HepG2 (cell line): ENCODE measurements at regions not wholly inside any gene's neighbourhood (a gene's known extent, or its start where the extent isn't known, plus 50 kb on each side); places are given as distances from the start of the nearest gene placed in this dataset.

Source experiments
- ATAC-seq: fragments of 200-7000 bp; cut with Tn5 transposase; 3 replicates; pipeline ENCODE4 v1.9.1; 2020; ENCODE audit warnings: mild to moderate bottlenecking, moderate library complexity
- BruUV-seq: library from RNA; stranded (reverse); fragments of 400-500 nt; replicated peaks from 2 replicates; lab custom pipeline; 2021; lab: Mats Ljungman, UMichigan
- CTCF ChIA-PET: fragments of 300-600 bp; formaldehyde crosslinking; extraction: SDS; loops from one replicate; lab custom pipeline; 2021; ENCODE audit warnings: low total read pairs, inconsistent platforms, low intra/inter-chr PET ratio; lab: Yijun Ruan, JAX
- POLR2A ChIA-PET: fragments of 350-600 bp; sonication (Branson Sonifier 250); formaldehyde crosslinking; loops from one replicate; lab custom pipeline; 2020; ENCODE audit warnings: antibody characterized with exemption, inconsistent platforms; lab: Yijun Ruan, JAX
- DNase-seq: peaks from one replicate; pipeline ENCODE4 v3.0.0-alpha.2; 2015; ENCODE audit warnings: low spot score
- FAIRE-seq: peaks from 3 replicates; lab custom pipeline; 2011; peaks lifted over from hg19 to GRCh38; lab: Jason Lieb, UNC
- H2AFZ ChIP-seq: one replicate; pipeline ENCODE4 v1.6.1; 2011; ENCODE audit warnings: low read length, inconsistent platforms
- H3K27ac ChIP-seq: fragments of 300-600 bp; 3 replicates; pipeline ENCODE4 v1.8.0; 2011; ENCODE audit warnings: mixed run types, mild to moderate bottlenecking, mixed read lengths, low read length, inconsistent platforms; ENCODE audit not compliant: insufficient read depth; ENCODE audit errors: extremely low read length
- H3K27me3 ChIP-seq, 2 experiments: fragments of 200-600 bp in 1 of 2; 2 replicates in 1 of 2; 3 replicates in 1 of 2; pipeline versions ENCODE4 v1.6.0 to v1.8.0; 2011; ENCODE audit warnings: low read length in 2 of 2, mild to moderate bottlenecking in 2 of 2, moderate library complexity in 2 of 2, inconsistent platforms in 1 of 2; ENCODE audit not compliant: insufficient read depth in 2 of 2, control insufficient read depth in 1 of 2
- H3K36me3 ChIP-seq, 2 experiments: fragments of 200-600 bp in 1 of 2; replicated peaks in 1 of 2; 2 replicates in 1 of 2; 3 replicates in 1 of 2; pipeline versions ENCODE4 v1.5.1 to v1.8.0; 2011; ENCODE audit warnings: low read length in 2 of 2, inconsistent platforms in 1 of 2; ENCODE audit not compliant: insufficient read depth in 2 of 2, control insufficient read depth in 1 of 2
- H3K4me1 ChIP-seq: 2 replicates; pipeline ENCODE4 v1.5.1; 2012; ENCODE audit warnings: low read length, inconsistent platforms; ENCODE audit not compliant: insufficient read depth
- H3K4me2 ChIP-seq: 2 replicates; pipeline ENCODE4 v1.6.0; 2011; ENCODE audit warnings: low read depth, low read length, inconsistent platforms
- H3K4me3 ChIP-seq, 3 experiments: fragments of 200-600 bp in 1 of 3; sonication (generic), shearing (Covaris generic) in 1 of 3; replicated peaks in 1 of 3; 2 replicates each; pipeline ENCODE4 v1.5.1; 2011 to 2016; ENCODE audit warnings: low read length in 3 of 3, inconsistent platforms in 2 of 3, low read depth in 2 of 3, mild to moderate bottlenecking in 2 of 3, control low read depth in 1 of 3, mixed read lengths in 1 of 3; ENCODE audit not compliant: insufficient read depth in 1 of 3
- H3K79me2 ChIP-seq: one replicate; pipeline ENCODE4 v1.6.1; 2011; ENCODE audit warnings: low read length, inconsistent platforms; ENCODE audit not compliant: insufficient read depth
- H3K9ac ChIP-seq: 2 replicates; pipeline ENCODE4 v1.6.0; 2011; ENCODE audit warnings: mild to moderate bottlenecking, low read depth, low read length, inconsistent platforms; ENCODE audit not compliant: insufficient read depth
- H3K9me3 ChIP-seq: 2 replicates; pipeline ENCODE4 v1.5.1; 2012; ENCODE audit warnings: mild to moderate bottlenecking, low read length
- H4K20me1 ChIP-seq: 2 replicates; pipeline ENCODE4 v1.6.0; 2011; ENCODE audit warnings: inconsistent platforms, mild to moderate bottlenecking, low read length, moderate library complexity; ENCODE audit not compliant: insufficient read depth
- CBX5 ChIP-seq: sonication (generic); formaldehyde crosslinking; IDR thresholded peaks from 2 replicates; pipeline ENCODE4 v1.4.0; 2020; ENCODE audit warnings: missing genetic modification reagents, borderline replicate concordance
- FOSL1 ChIP-seq: sonication (generic); formaldehyde crosslinking; IDR thresholded peaks from 2 replicates; pipeline ENCODE4 v1.9.0; 2021; ENCODE audit warnings: missing genetic modification reagents, borderline replicate concordance
- GABPA ChIP-seq, 2 experiments: IDR thresholded peaks; 2 replicates each; pipeline ENCODE4 v1.6.1; 2011 to 2016; ENCODE audit warnings: low read depth in 2 of 2, low read length in 1 of 2, missing biosample characterization in 1 of 2, missing genetic modification characterization in 1 of 2
- PAWR ChIP-seq: sonication (generic); formaldehyde crosslinking; IDR thresholded peaks from 2 replicates; pipeline ENCODE4 v1.4.0; 2020; ENCODE audit warnings: missing genetic modification reagents, mild to moderate bottlenecking, borderline replicate concordance
- SOX13 ChIP-seq, 3 experiments: fragments of 450-650 bp in 1 of 3; sonication (generic) in 1 of 3; formaldehyde crosslinking in 1 of 3; IDR thresholded peaks in 2 of 3; conservative IDR thresholded peaks in 1 of 3; 2 replicates each; pipeline versions ENCODE4 v1.5.0 to v1.6.1; 2016 to 2020; ENCODE audit warnings: antibody characterized with exemption in 1 of 3, mild to moderate bottlenecking in 1 of 3, missing compliant biosample characterization in 1 of 3, missing genetic modification reagents in 1 of 3, moderate library complexity in 1 of 3
- TOE1 ChIP-seq: sonication (generic); formaldehyde crosslinking; IDR thresholded peaks from 2 replicates; pipeline ENCODE4 v1.4.0; 2020; ENCODE audit warnings: mild to moderate bottlenecking, missing genetic modification reagents
- TOPORS ChIP-seq: sonication (generic); formaldehyde crosslinking; IDR thresholded peaks from 2 replicates; pipeline ENCODE4 v1.8.0; 2023; ENCODE audit warnings: mild to moderate bottlenecking, missing genetic modification reagents
- ZMYM2 ChIP-seq: sonication (generic); formaldehyde crosslinking; IDR thresholded peaks from 2 replicates; pipeline ENCODE4 v1.8.0; 2022; ENCODE audit warnings: mild to moderate bottlenecking, missing genetic modification reagents
- ZNF101 ChIP-seq: sonication (generic); formaldehyde crosslinking; IDR thresholded peaks from 2 replicates; pipeline ENCODE4 v1.4.0; 2020; ENCODE audit warnings: mild to moderate bottlenecking, low read depth, missing genetic modification reagents, borderline replicate concordance
- ZNF121 ChIP-seq: sonication (generic); formaldehyde crosslinking; IDR thresholded peaks from 2 replicates; pipeline ENCODE4 v1.5.0; 2020; ENCODE audit warnings: mild to moderate bottlenecking, missing genetic modification reagents
- ZNF558 ChIP-seq: sonication (generic); formaldehyde crosslinking; IDR thresholded peaks from 2 replicates; pipeline ENCODE4 v1.9.0; 2022; ENCODE audit warnings: mild to moderate bottlenecking, missing genetic modification reagents, borderline replicate concordance
- ZNF605 ChIP-seq: sonication (generic); formaldehyde crosslinking; IDR thresholded peaks from 2 replicates; pipeline ENCODE4 v1.8.0; 2022; ENCODE audit warnings: mild to moderate bottlenecking, missing genetic modification reagents
- ZNF678 ChIP-seq: sonication (generic); formaldehyde crosslinking; IDR thresholded peaks from 2 replicates; pipeline ENCODE4 v1.4.0; 2020; ENCODE audit warnings: mild to moderate bottlenecking, missing genetic modification reagents
- WGBS: methylation state at CpG from one replicate; pipeline ENCODE4 v1.1.6; 2017; ENCODE audit warnings: low lambda C conversion rate; 5-methylcytosine and 5-hydroxymethylcytosine counted together
- in situ Hi-C: cut with HindIII; loops from 2 replicates; pipeline ENCODE4 v1.10.0; 2017; ENCODE audit warnings: low pct_unique_long_range_greater_than_20kb; ENCODE audit not compliant: extremely low pct_ligation_motif_present
- intact Hi-C: fragments of 100-400 bp; cut with micrococcal nuclease; formaldehyde crosslinking; loops from one replicate; pipeline ENCODE4 v1.10.0; 2022; ENCODE audit not compliant: unreplicated experiment
- TF ChIP-seq, protein P1 (sequence below): sonication (generic); formaldehyde crosslinking; conservative IDR thresholded peaks from 2 replicates; pipeline ENCODE4 v1.4.0; 2020; ENCODE audit warnings: missing genetic modification reagents
- TF ChIP-seq, protein P2 (sequence below): IDR thresholded peaks from 2 replicates; pipeline ENCODE4 v1.6.1; 2016; ENCODE audit warnings: mild to moderate bottlenecking

DNA sequence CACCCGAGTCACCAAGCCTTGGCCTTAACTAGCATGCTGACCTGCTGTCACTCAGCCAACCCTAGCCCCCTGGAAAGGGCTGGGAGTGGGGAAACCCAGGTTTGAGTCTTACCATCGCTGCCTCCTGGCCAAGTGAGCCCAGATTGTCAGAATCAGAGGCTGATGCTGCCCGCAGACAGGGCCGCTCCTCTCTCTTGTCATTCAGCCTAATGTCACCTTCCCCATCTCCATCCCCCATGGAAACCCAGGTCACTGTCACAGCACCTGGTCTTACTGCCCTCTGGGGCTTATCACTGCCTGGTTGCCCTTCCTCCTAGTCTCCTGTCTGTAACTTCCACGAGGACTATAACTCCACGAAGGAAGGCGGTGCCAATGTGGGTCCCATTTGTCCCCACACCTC lies 53.6 kb upstream of the CASZ1 start:
- Histone ChIP-seq H4K20me1 (no peaks in the 10 kb centered on the region), H3K4me1 (peaks cover 20% of the 10 kb centered on the region), H3K27ac (no peak overlapping the region), H3K9ac (no peak overlapping the region), H3K27me3 (peaks cover 4 to 36% of the 10 kb centered on the region in 2 experiments), H2AFZ (no peak overlapping the region), H3K79me2 (no peaks in the 10 kb centered on the region), H3K4me2 (no peak overlapping the region), H3K36me3 (no peaks in the 10 kb centered on the region), H3K9me3 (no peaks in the 10 kb centered on the region), H3K4me3 (no peak overlapping the region)
- DNase-seq (no peak), ATAC-seq (no peak), FAIRE-seq (no peak)
- WGBS, result 27% methylated on average over 3 of the region's 7 CpGs
- in situ Hi-C loops (no loop called here), intact Hi-C loops (no loop called here)
- BruUV-seq, result no TSS peak
- TF ChIP-seq ZNF558 (CRISPR knock-in tag), result no peak
- no peak for TF ChIP-seq ZNF121
- TF ChIP-seq ZMYM2, result no peak
- TF ChIP-seq CBX5, result no peak
- no peak for TF ChIP-seq TOE1 (CRISPR knock-in tag)
- TF ChIP-seq, protein P1, sequence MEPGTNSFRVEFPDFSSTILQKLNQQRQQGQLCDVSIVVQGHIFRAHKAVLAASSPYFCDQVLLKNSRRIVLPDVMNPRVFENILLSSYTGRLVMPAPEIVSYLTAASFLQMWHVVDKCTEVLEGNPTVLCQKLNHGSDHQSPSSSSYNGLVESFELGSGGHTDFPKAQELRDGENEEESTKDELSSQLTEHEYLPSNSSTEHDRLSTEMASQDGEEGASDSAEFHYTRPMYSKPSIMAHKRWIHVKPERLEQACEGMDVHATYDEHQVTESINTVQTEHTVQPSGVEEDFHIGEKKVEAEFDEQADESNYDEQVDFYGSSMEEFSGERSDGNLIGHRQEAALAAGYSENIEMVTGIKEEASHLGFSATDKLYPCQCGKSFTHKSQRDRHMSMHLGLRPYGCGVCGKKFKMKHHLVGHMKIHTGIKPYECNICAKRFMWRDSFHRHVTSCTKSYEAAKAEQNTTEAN (CRISPR knock-in tag), result no peak
- no peak for TF ChIP-seq ZNF605
- no peak for TF ChIP-seq ZNF678 (CRISPR knock-in tag)
- TF ChIP-seq ZNF101 (CRISPR knock-in tag), result no peak
- no peak for TF ChIP-seq SOX13 (IDR thresholded peaks at IDR 0.05)
- no peak for TF ChIP-seq SOX13 (CRISPR knock-in tag; conservative IDR thresholded peaks at IDR 0.05 in 1 of 2, IDR thresholded peaks at IDR 0.05 in 1 of 2)
- no peak for TF ChIP-seq PAWR
- TF ChIP-seq FOSL1 (CRISPR knock-in tag), result no peak
- TF ChIP-seq GABPA (IDR thresholded peaks at IDR 0.05; ENCODE audit: low read depth, low read length), result no peak
- no peak for TF ChIP-seq GABPA (CRISPR knock-in tag; IDR thresholded peaks at IDR 0.05; ENCODE audit: low read depth)
- TF ChIP-seq, protein P2, sequence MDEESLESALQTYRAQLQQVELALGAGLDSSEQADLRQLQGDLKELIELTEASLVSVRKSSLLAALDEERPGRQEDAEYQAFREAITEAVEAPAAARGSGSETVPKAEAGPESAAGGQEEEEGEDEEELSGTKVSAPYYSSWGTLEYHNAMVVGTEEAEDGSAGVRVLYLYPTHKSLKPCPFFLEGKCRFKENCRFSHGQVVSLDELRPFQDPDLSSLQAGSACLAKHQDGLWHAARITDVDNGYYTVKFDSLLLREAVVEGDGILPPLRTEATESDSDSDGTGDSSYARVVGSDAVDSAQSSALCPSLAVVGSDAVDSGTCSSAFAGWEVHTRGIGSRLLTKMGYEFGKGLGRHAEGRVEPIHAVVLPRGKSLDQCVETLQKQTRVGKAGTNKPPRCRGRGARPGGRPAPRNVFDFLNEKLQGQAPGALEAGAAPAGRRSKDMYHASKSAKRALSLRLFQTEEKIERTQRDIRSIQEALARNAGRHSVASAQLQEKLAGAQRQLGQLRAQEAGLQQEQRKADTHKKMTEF (CRISPR knock-in tag), result no peak
- TF ChIP-seq TOPORS (CRISPR knock-in tag), result no peak
- ChIA-PET CTCF (no interaction called here), POLR2A (no interaction called here)
